HepG2 (cell line): ENCODE measurements at regions not wholly inside any gene's neighbourhood (a gene's known extent, or its start where the extent isn't known, plus 50 kb on each side); places are given as distances from the start of the nearest gene placed in this dataset.

Experiments
- ATAC-seq: fragments of 200-7000 bp; cut with Tn5 transposase; 3 replicates; pipeline ENCODE4 v1.9.1; 2020; ENCODE audit warnings: mild to moderate bottlenecking, moderate library complexity
- BruUV-seq: library from RNA; stranded (reverse); fragments of 400-500 nt; replicated peaks from 2 replicates; lab custom pipeline; 2021; lab: Mats Ljungman, UMichigan
- CTCF ChIA-PET: fragments of 300-600 bp; formaldehyde crosslinking; extraction: SDS; loops from one replicate; lab custom pipeline; 2021; ENCODE audit warnings: low total read pairs, inconsistent platforms, low intra/inter-chr PET ratio; lab: Yijun Ruan, JAX
- POLR2A ChIA-PET: fragments of 350-600 bp; sonication (Branson Sonifier 250); formaldehyde crosslinking; loops from one replicate; lab custom pipeline; 2020; ENCODE audit warnings: antibody characterized with exemption, inconsistent platforms; lab: Yijun Ruan, JAX
- DNase-seq: peaks from one replicate; pipeline ENCODE4 v3.0.0-alpha.2; 2015; ENCODE audit warnings: low spot score
- FAIRE-seq: peaks from 3 replicates; lab custom pipeline; 2011; peaks lifted over from hg19 to GRCh38; lab: Jason Lieb, UNC
- H2AFZ ChIP-seq: one replicate; pipeline ENCODE4 v1.6.1; 2011; ENCODE audit warnings: low read length, inconsistent platforms
- H3K27ac ChIP-seq: fragments of 300-600 bp; 3 replicates; pipeline ENCODE4 v1.8.0; 2011; ENCODE audit warnings: mixed run types, mild to moderate bottlenecking, mixed read lengths, low read length, inconsistent platforms; ENCODE audit not compliant: insufficient read depth; ENCODE audit errors: extremely low read length
- H3K27me3 ChIP-seq, 2 experiments: fragments of 200-600 bp in 1 of 2; 2 replicates in 1 of 2; 3 replicates in 1 of 2; pipeline versions ENCODE4 v1.6.0 to v1.8.0; 2011; ENCODE audit warnings: low read length in 2 of 2, mild to moderate bottlenecking in 2 of 2, moderate library complexity in 2 of 2, inconsistent platforms in 1 of 2; ENCODE audit not compliant: insufficient read depth in 2 of 2, control insufficient read depth in 1 of 2
- H3K36me3 ChIP-seq, 2 experiments: fragments of 200-600 bp in 1 of 2; replicated peaks in 1 of 2; 2 replicates in 1 of 2; 3 replicates in 1 of 2; pipeline versions ENCODE4 v1.5.1 to v1.8.0; 2011; ENCODE audit warnings: low read length in 2 of 2, inconsistent platforms in 1 of 2; ENCODE audit not compliant: insufficient read depth in 2 of 2, control insufficient read depth in 1 of 2
- H3K4me1 ChIP-seq: 2 replicates; pipeline ENCODE4 v1.5.1; 2012; ENCODE audit warnings: low read length, inconsistent platforms; ENCODE audit not compliant: insufficient read depth
- H3K4me2 ChIP-seq: 2 replicates; pipeline ENCODE4 v1.6.0; 2011; ENCODE audit warnings: low read depth, low read length, inconsistent platforms
- H3K4me3 ChIP-seq, 3 experiments: fragments of 200-600 bp in 1 of 3; sonication (generic), shearing (Covaris generic) in 1 of 3; replicated peaks in 1 of 3; 2 replicates each; pipeline ENCODE4 v1.5.1; 2011 to 2016; ENCODE audit warnings: low read length in 3 of 3, inconsistent platforms in 2 of 3, low read depth in 2 of 3, mild to moderate bottlenecking in 2 of 3, control low read depth in 1 of 3, mixed read lengths in 1 of 3; ENCODE audit not compliant: insufficient read depth in 1 of 3
- H3K79me2 ChIP-seq: one replicate; pipeline ENCODE4 v1.6.1; 2011; ENCODE audit warnings: low read length, inconsistent platforms; ENCODE audit not compliant: insufficient read depth
- H3K9ac ChIP-seq: 2 replicates; pipeline ENCODE4 v1.6.0; 2011; ENCODE audit warnings: mild to moderate bottlenecking, low read depth, low read length, inconsistent platforms; ENCODE audit not compliant: insufficient read depth
- H3K9me3 ChIP-seq: 2 replicates; pipeline ENCODE4 v1.5.1; 2012; ENCODE audit warnings: mild to moderate bottlenecking, low read length
- H4K20me1 ChIP-seq: 2 replicates; pipeline ENCODE4 v1.6.0; 2011; ENCODE audit warnings: inconsistent platforms, mild to moderate bottlenecking, low read length, moderate library complexity; ENCODE audit not compliant: insufficient read depth
- ARID5B ChIP-seq: IDR thresholded peaks from 2 replicates; pipeline ENCODE4 v1.4.0; 2020; ENCODE audit warnings: mild to moderate bottlenecking, missing genetic modification reagents
- CEBPB ChIP-seq: IDR thresholded peaks from 2 replicates; pipeline ENCODE4 v1.6.1; 2011; ENCODE audit warnings: low read depth, low read length, improper control_type of control experiment, borderline replicate concordance
- CEBPG ChIP-seq: IDR thresholded peaks from 2 replicates; pipeline ENCODE4 v1.6.1; 2016
- ELF1 ChIP-seq: sonication (generic); formaldehyde crosslinking; IDR thresholded peaks from 2 replicates; pipeline ENCODE4 v1.4.0; 2020; ENCODE audit warnings: missing genetic modification reagents
- GATAD2A ChIP-seq: IDR thresholded peaks from 2 replicates; pipeline ENCODE4 v1.6.1; 2016
- HNF4A ChIP-seq: sonication (generic); formaldehyde crosslinking; IDR thresholded peaks from 2 replicates; pipeline ENCODE4 v1.4.0; 2020; ENCODE audit warnings: missing genetic modification reagents
- ISX ChIP-seq: sonication (generic); formaldehyde crosslinking; conservative IDR thresholded peaks from 2 replicates; pipeline ENCODE4 v1.5.0; 2020; ENCODE audit warnings: missing genetic modification reagents
- PPARG ChIP-seq: conservative IDR thresholded peaks from 2 replicates; pipeline ENCODE4 v1.6.1; 2016; ENCODE audit warnings: missing biosample characterization, missing genetic modification reagents
- TFDP1 ChIP-seq: IDR thresholded peaks from 2 replicates; pipeline ENCODE4 v1.6.1; 2016; ENCODE audit warnings: missing compliant biosample characterization, missing genetic modification reagents, borderline replicate concordance
- TOE1 ChIP-seq: sonication (generic); formaldehyde crosslinking; IDR thresholded peaks from 2 replicates; pipeline ENCODE4 v1.4.0; 2020; ENCODE audit warnings: mild to moderate bottlenecking, missing genetic modification reagents
- ZBTB34 ChIP-seq: sonication (generic); formaldehyde crosslinking; IDR thresholded peaks from 2 replicates; pipeline ENCODE4 v1.8.0; 2022; ENCODE audit warnings: mild to moderate bottlenecking, missing genetic modification reagents
- ZNF609 ChIP-seq: sonication (generic); formaldehyde crosslinking; IDR thresholded peaks from 2 replicates; pipeline ENCODE4 v1.4.0; 2020; ENCODE audit warnings: mild to moderate bottlenecking, missing genetic modification reagents, borderline replicate concordance
- ZNF644 ChIP-seq: IDR thresholded peaks from 2 replicates; pipeline ENCODE4 v1.6.1; 2016; ENCODE audit warnings: low read depth
- WGBS: methylation state at CpG from one replicate; pipeline ENCODE4 v1.1.6; 2017; ENCODE audit warnings: low lambda C conversion rate; 5-methylcytosine and 5-hydroxymethylcytosine counted together
- in situ Hi-C: cut with HindIII; loops from 2 replicates; pipeline ENCODE4 v1.10.0; 2017; ENCODE audit warnings: low pct_unique_long_range_greater_than_20kb; ENCODE audit not compliant: extremely low pct_ligation_motif_present
- intact Hi-C: fragments of 100-400 bp; cut with micrococcal nuclease; formaldehyde crosslinking; loops from one replicate; pipeline ENCODE4 v1.10.0; 2022; ENCODE audit not compliant: unreplicated experiment

- CTCF ChIA-PET, result no interaction called here
- intact Hi-C loops (no loop called here), in situ Hi-C loops (no loop called here)
- POLR2A ChIA-PET, result no interaction called here
- no peak overlapping the region for H2AFZ ChIP-seq
- ATAC-seq (peak; percentile 64), DNase-seq (peak; percentile 27), FAIRE-seq (no peak)
- 0 out of 2 replicates have a peak overlapping the region, but pooled peaks have one; percentile 6 for H3K4me2 ChIP-seq
- H3K79me2 ChIP-seq, result no peaks in the 10 kb centered on the region
- no peak overlapping the region for H3K4me3 ChIP-seq
- 2% methylated on average over 3 of the region's 3 CpGs for WGBS
- H3K4me1 ChIP-seq, result peaks cover 18% of the 10 kb centered on the region
- no peaks in the 10 kb centered on the region for H3K36me3 ChIP-seq
- H4K20me1 ChIP-seq, result no peaks in the 10 kb centered on the region
- BruUV-seq, result no TSS peak
- H3K27ac ChIP-seq, result no peak overlapping the region
- H3K27me3 ChIP-seq, result no peaks in the 10 kb centered on the region
- no peak overlapping the region for H3K9ac ChIP-seq
- H3K9me3 ChIP-seq, result no peaks in the 10 kb centered on the region
- no peak for TF ChIP-seq ZBTB34 (CRISPR knock-in tag)
- peak; percentile 72 for TF ChIP-seq HNF4A (CRISPR knock-in tag)
- no peak for TF ChIP-seq TFDP1 (CRISPR knock-in tag)
- peak; percentile 29; the same call in 1 of the 2 replicates for TF ChIP-seq CEBPG (CRISPR knock-in tag)
- no peak for TF ChIP-seq ZNF609 (CRISPR knock-in tag)
- TF ChIP-seq ARID5B (CRISPR knock-in tag), result peak; percentile 37; the same call in 1 of the 2 replicates
- TF ChIP-seq PPARG (CRISPR knock-in tag), result 0 out of 2 replicates have a peak, but pooled peaks have one; percentile 39
- no peak for TF ChIP-seq ISX (CRISPR knock-in tag)
- TF ChIP-seq GATAD2A (CRISPR knock-in tag), result 0 out of 2 replicates have a peak, but pooled peaks have one; percentile 16
- no peak for TF ChIP-seq TOE1 (CRISPR knock-in tag)
- peak; percentile 68 for TF ChIP-seq ZNF644 (CRISPR knock-in tag)
- TF ChIP-seq ELF1 (CRISPR knock-in tag), result no peak
- peak; percentile 33; the same call in 1 of the 2 replicates for TF ChIP-seq CEBPB
Observed at GRCh38 chr1:147479864-147480564, 61.3 kb upstream of the BCL9 start.
